ENCODE measurements at regions not wholly inside any gene's neighbourhood (a gene's known extent, or its start where the extent isn't known, plus 50 kb on each side); places are given as distances from the start of the nearest gene placed in this dataset.

DNA sequence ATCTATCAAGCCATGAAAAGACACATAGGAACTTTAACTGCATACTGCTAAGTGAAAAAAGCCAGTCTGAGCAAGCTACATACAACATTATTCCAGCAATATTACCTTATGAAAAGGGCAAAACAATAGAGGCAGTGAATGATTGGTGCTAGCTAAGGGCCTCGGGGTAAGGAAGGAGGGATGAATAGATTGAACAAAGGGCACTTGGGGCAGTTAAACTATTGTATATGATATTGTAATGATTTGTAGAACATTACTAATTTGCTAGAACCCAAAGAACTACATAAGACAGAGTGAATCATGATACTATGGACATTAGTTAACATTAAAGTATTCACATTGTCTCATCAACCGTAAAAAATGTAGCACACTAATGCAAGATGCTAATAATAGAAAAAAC is 218.3 kb downstream of the FBXO4 start:
- Histone ChIP-seq H3K9ac (ENCODE audit: insufficient read depth, low read length) (no peak overlapping the region), H3K27ac (ENCODE audit: insufficient read depth, low read length) (no peak overlapping the region), H3K79me2 (ENCODE audit: control insufficient read depth, insufficient read depth, low read length) (no peaks in the 10 kb centered on the region), H3K4me2 (ENCODE audit: extremely low read depth, insufficient read depth, low read length) (no peak overlapping the region), H3K4me1 (ENCODE audit: control insufficient read depth, extremely low read depth, insufficient read depth, low read length) (no peaks in the 10 kb centered on the region), H3K27me3 (ENCODE audit: control insufficient read depth, insufficient read depth, low read length) (no peaks in the 10 kb centered on the region), H2AFZ (ENCODE audit: low read length) (no peak overlapping the region), H3K36me3 (ENCODE audit: control insufficient read depth, insufficient read depth, low read length) (no peaks in the 10 kb centered on the region), H4K20me1 (ENCODE audit: control insufficient read depth, extremely low read depth, insufficient read depth, low read length) (no peaks in the 10 kb centered on the region), H3K4me3 (replicated peaks in 1 of 4; ENCODE audit: control extremely low read depth in 1 of 4, insufficient read depth in 1 of 4, low read depth in 3 of 4, low read length in 4 of 4) (no peak overlapping the region), H3K9me3 (ENCODE audit: control insufficient read depth, insufficient read depth, low read depth, low read length) (no peaks in the 10 kb centered on the region)
- DNase-seq (ENCODE audit: low read depth in 2 of 2): no peak
- TF ChIP-seq, protein P1, sequence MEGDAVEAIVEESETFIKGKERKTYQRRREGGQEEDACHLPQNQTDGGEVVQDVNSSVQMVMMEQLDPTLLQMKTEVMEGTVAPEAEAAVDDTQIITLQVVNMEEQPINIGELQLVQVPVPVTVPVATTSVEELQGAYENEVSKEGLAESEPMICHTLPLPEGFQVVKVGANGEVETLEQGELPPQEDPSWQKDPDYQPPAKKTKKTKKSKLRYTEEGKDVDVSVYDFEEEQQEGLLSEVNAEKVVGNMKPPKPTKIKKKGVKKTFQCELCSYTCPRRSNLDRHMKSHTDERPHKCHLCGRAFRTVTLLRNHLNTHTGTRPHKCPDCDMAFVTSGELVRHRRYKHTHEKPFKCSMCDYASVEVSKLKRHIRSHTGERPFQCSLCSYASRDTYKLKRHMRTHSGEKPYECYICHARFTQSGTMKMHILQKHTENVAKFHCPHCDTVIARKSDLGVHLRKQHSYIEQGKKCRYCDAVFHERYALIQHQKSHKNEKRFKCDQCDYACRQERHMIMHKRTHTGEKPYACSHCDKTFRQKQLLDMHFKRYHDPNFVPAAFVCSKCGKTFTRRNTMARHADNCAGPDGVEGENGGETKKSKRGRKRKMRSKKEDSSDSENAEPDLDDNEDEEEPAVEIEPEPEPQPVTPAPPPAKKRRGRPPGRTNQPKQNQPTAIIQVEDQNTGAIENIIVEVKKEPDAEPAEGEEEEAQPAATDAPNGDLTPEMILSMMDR (conservative IDR thresholded peaks at IDR 0.05 in 1 of 2, IDR thresholded peaks at IDR 0.05 in 1 of 2; ENCODE audit: low read depth in 1 of 2, low read length in 2 of 2): no peak
- no peak for TF ChIP-seq EZH2 (IDR thresholded peaks at IDR 0.05; ENCODE audit: low read length, missing control alignments)

DNA sequence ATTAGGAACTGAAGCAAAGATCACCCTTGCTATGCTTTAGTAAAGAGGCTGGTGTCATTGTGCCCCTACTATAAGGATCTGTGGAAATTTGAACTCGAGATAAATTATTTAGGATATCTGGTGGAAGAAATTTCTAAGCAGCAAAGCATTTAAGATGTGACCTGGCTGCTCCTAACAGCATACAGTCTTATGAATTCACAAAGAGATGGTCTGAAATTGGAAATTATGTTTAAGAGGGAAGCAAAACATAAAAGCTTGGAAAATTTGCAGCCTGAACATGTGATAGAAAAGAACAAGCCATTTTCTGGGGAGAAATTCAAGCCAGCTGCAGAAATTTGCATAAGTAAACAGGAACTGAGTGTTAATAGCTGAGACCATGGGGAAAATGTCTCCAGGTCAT is 223.7 kb downstream of the FBXO4 start:
- DNase-seq (ENCODE audit: low read depth in 2 of 2): no peak
- H3K36me3 ChIP-seq (ENCODE audit: control insufficient read depth, insufficient read depth, low read length): no peaks in the 10 kb centered on the region
- H3K27ac ChIP-seq (ENCODE audit: insufficient read depth, low read length): no peak overlapping the region
- no peak overlapping the region for H3K4me2 ChIP-seq (ENCODE audit: extremely low read depth, insufficient read depth, low read length)
- TF ChIP-seq, protein P1 (conservative IDR thresholded peaks at IDR 0.05 in 1 of 2, IDR thresholded peaks at IDR 0.05 in 1 of 2; ENCODE audit: low read depth in 1 of 2, low read length in 2 of 2): no peak
- no peak for TF ChIP-seq EZH2 (IDR thresholded peaks at IDR 0.05; ENCODE audit: low read length, missing control alignments)
- no peak overlapping the region for H3K4me3 ChIP-seq (replicated peaks in 1 of 4; ENCODE audit: control extremely low read depth in 1 of 4, insufficient read depth in 1 of 4, low read depth in 3 of 4, low read length in 4 of 4)
- no peaks in the 10 kb centered on the region for H4K20me1 ChIP-seq (ENCODE audit: control insufficient read depth, extremely low read depth, insufficient read depth, low read length)
- H2AFZ ChIP-seq (ENCODE audit: low read length): no peak overlapping the region
- H3K27me3 ChIP-seq (ENCODE audit: control insufficient read depth, insufficient read depth, low read length): no peaks in the 10 kb centered on the region
- no peaks in the 10 kb centered on the region for H3K4me1 ChIP-seq (ENCODE audit: control insufficient read depth, extremely low read depth, insufficient read depth, low read length)
- no peak overlapping the region for H3K9ac ChIP-seq (ENCODE audit: insufficient read depth, low read length)
- H3K79me2 ChIP-seq (ENCODE audit: control insufficient read depth, insufficient read depth, low read length): no peaks in the 10 kb centered on the region
- no peaks in the 10 kb centered on the region for H3K9me3 ChIP-seq (ENCODE audit: control insufficient read depth, insufficient read depth, low read depth, low read length)

DNA sequence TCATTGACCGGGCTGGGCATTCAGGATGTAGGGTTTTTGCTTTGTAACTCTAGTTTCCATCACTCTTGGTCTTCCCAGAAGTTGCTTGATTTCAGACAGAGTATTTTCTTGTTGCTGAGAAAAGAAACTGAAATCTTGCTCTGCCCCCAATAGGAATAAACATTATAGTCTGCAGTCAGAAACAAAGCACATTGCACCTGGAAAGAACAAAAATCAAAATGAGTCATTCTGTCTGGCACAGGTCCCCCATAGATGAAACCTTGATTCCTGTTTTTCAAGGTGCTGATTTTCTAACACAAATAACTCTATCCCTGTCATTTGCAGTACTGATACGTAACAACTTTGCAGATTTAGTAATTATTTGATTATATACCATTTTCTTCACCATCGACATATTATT is 232.1 kb downstream of the FBXO4 start:
- H3K36me3 ChIP-seq (ENCODE audit: control insufficient read depth, insufficient read depth, low read length): no peaks in the 10 kb centered on the region
- H3K79me2 ChIP-seq (ENCODE audit: control insufficient read depth, insufficient read depth, low read length): no peaks in the 10 kb centered on the region
- H2AFZ ChIP-seq (ENCODE audit: low read length): no peak overlapping the region
- H3K4me1 ChIP-seq (ENCODE audit: control insufficient read depth, extremely low read depth, insufficient read depth, low read length): no peaks in the 10 kb centered on the region
- H3K27ac ChIP-seq (ENCODE audit: insufficient read depth, low read length): no peak overlapping the region
- no peak for TF ChIP-seq EZH2 (IDR thresholded peaks at IDR 0.05; ENCODE audit: low read length, missing control alignments)
- TF ChIP-seq, protein P1 (conservative IDR thresholded peaks at IDR 0.05 in 1 of 2, IDR thresholded peaks at IDR 0.05 in 1 of 2; ENCODE audit: low read depth in 1 of 2, low read length in 2 of 2): no peak
- no peaks in the 10 kb centered on the region for H3K27me3 ChIP-seq (ENCODE audit: control insufficient read depth, insufficient read depth, low read length)
- no peak overlapping the region for H3K9ac ChIP-seq (ENCODE audit: insufficient read depth, low read length)
- no peaks in the 10 kb centered on the region for H4K20me1 ChIP-seq (ENCODE audit: control insufficient read depth, extremely low read depth, insufficient read depth, low read length)
- H3K4me2 ChIP-seq (ENCODE audit: extremely low read depth, insufficient read depth, low read length): no peak overlapping the region
- H3K4me3 ChIP-seq (replicated peaks in 1 of 4; ENCODE audit: control extremely low read depth in 1 of 4, insufficient read depth in 1 of 4, low read depth in 3 of 4, low read length in 4 of 4): no peak overlapping the region
- H3K9me3 ChIP-seq (ENCODE audit: control insufficient read depth, insufficient read depth, low read depth, low read length): no peaks in the 10 kb centered on the region
- DNase-seq (ENCODE audit: low read depth in 2 of 2): no peak

All from fibroblast of lung (primary cell).